ENCODE measurements at regions not wholly inside any gene's neighbourhood (a gene's known extent, or its start where the extent isn't known, plus 50 kb on each side); places are given as distances from the start of the nearest gene placed in this dataset.

DNA sequence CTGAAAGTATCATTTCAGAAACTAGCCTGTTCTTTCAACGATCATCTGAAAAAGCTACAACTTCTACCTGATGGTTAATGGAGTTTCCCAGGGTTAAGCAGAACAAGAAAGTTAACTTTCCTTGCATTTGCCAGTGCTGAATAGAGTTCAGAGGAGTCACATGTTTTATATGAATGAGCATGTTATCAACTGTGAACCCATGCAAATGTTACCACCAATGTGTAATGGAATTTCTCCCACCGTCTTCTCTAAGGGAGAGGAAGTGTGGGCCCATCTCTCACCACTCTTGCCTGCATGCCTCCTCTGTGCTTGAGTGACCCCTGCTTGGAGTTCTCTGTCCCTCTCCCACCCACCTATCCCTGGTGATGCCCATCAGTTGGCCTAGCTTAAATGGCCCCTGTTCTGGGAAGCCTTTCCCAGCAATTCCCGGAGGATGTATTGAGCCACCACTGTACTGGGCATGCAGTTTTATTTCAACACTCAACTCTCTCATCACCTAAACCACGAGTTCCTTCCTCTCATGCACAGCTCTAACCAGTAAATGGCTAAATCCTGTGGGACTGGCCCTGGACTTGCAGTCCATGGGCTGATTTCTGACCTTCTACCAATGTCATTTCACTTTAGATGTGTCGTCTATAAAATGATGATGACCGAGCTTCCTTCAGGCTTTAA lies 159.8 kb downstream of the RPAP3 start:
- Mint-ChIP-seq H3K4me1 (peaks cover 3% of the 10 kb centered on the region; the same call in 1 of the 2 replicates), H3K36me3 (no peaks in the 10 kb centered on the region), H3K27ac (no peak overlapping the region), H3K4me3 (no peak overlapping the region), H3K9me3 (no peaks in the 10 kb centered on the region), H3K27me3 (ENCODE audit: low read depth) (no peaks in the 10 kb centered on the region)
- no peak for DNase-seq (ENCODE audit: low spot score)
- ChIA-PET CTCF (interaction anchor here (0.8 to 3.4 kb wide), 8 partner anchors 22 to 140 kb away, joined by 3 to 34 read pairs (median 4); no protein-coding TSS in a partner anchor), POLR2A (no interaction called here)
- TF ChIP-seq SOX15 (CRISPR knock-in tag; IDR thresholded peaks at IDR 0.05) (no peak), IRF1 (CRISPR knock-in tag; IDR thresholded peaks at IDR 0.05) (no peak), ZNF219 (CRISPR knock-in tag; IDR thresholded peaks at IDR 0.05; ENCODE audit: borderline replicate concordance) (no peak), ZNF671 (CRISPR knock-in tag; IDR thresholded peaks at IDR 0.05) (no peak), FOXP4 (CRISPR knock-in tag; IDR thresholded peaks at IDR 0.05) (no peak)
- TF ChIP-seq, protein P1, sequence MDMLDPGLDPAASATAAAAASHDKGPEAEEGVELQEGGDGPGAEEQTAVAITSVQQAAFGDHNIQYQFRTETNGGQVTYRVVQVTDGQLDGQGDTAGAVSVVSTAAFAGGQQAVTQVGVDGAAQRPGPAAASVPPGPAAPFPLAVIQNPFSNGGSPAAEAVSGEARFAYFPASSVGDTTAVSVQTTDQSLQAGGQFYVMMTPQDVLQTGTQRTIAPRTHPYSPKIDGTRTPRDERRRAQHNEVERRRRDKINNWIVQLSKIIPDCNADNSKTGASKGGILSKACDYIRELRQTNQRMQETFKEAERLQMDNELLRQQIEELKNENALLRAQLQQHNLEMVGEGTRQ (CRISPR knock-in tag; IDR thresholded peaks at IDR 0.05) = no peak
- no peak for ATAC-seq

- H3K4me3 Mint-ChIP-seq = no peak overlapping the region
- no peaks in the 10 kb centered on the region for H3K4me1 Mint-ChIP-seq
- H3K27ac Mint-ChIP-seq = no peak overlapping the region
- TF ChIP-seq CREB1 (CRISPR knock-in tag; IDR thresholded peaks at IDR 0.05) = no peak
- TF ChIP-seq ETV6 (CRISPR knock-in tag; IDR thresholded peaks at IDR 0.05) = no peak
- no peak for TF ChIP-seq ZNF317 (CRISPR knock-in tag; IDR thresholded peaks at IDR 0.05; ENCODE audit: borderline replicate concordance, low read depth)
- TF ChIP-seq ZBTB21 (CRISPR knock-in tag; IDR thresholded peaks at IDR 0.05; ENCODE audit: borderline replicate concordance) = no peak
- TF ChIP-seq, protein P2, sequence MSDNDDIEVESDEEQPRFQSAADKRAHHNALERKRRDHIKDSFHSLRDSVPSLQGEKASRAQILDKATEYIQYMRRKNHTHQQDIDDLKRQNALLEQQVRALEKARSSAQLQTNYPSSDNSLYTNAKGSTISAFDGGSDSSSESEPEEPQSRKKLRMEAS (CRISPR knock-in tag; IDR thresholded peaks at IDR 0.05) = no peak
- DNase-seq (ENCODE audit: low spot score) = no peak
- ChIA-PET POLR2A (no interaction called here), CTCF (interaction anchor here (1.2 kb wide), 2 partner anchors 12 to 463 kb away, joined by 3 to 5 read pairs; no protein-coding TSS in a partner anchor)
- H3K9me3 Mint-ChIP-seq = peaks cover 16% of the 10 kb centered on the region
- ATAC-seq = no peak
- H3K36me3 Mint-ChIP-seq = no peaks in the 10 kb centered on the region
- H3K27me3 Mint-ChIP-seq (ENCODE audit: low read depth) = peaks cover 10% of the 10 kb centered on the region
Observed at GRCh38 chr12:47534695-47535094, 171.1 kb downstream of the RPAP3 start.

DNA sequence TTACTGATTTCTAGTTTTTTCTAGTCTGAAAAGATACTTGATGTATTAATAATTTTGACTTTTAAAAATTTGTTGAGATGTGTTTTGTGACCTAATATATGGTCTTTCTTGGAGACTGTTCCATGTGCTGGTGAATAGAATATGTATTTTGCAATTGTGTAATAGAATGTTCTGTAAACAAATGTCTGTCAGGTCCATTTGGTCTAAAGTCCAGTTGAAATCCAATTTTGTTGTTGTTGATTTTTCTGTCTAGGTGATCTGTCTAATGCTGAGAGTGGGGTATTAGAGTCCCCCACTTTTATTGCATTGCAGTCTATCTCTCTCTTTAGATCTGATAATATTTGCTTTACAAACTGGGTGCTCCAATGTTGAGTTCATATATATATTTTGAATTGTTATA lies 175.8 kb downstream of the RPAP3 start:
- ChIA-PET POLR2A (no interaction called here), CTCF (no interaction called here)
- DNase-seq (ENCODE audit: low spot score) (no peak), ATAC-seq (no peak)
- Mint-ChIP-seq H3K27ac (no peak overlapping the region), H3K9me3 (peaks cover 36% of the 10 kb centered on the region), H3K36me3 (no peaks in the 10 kb centered on the region), H3K27me3 (ENCODE audit: low read depth) (peaks cover 6% of the 10 kb centered on the region), H3K4me3 (no peak overlapping the region), H3K4me1 (no peaks in the 10 kb centered on the region)
- TF ChIP-seq, protein P3, sequence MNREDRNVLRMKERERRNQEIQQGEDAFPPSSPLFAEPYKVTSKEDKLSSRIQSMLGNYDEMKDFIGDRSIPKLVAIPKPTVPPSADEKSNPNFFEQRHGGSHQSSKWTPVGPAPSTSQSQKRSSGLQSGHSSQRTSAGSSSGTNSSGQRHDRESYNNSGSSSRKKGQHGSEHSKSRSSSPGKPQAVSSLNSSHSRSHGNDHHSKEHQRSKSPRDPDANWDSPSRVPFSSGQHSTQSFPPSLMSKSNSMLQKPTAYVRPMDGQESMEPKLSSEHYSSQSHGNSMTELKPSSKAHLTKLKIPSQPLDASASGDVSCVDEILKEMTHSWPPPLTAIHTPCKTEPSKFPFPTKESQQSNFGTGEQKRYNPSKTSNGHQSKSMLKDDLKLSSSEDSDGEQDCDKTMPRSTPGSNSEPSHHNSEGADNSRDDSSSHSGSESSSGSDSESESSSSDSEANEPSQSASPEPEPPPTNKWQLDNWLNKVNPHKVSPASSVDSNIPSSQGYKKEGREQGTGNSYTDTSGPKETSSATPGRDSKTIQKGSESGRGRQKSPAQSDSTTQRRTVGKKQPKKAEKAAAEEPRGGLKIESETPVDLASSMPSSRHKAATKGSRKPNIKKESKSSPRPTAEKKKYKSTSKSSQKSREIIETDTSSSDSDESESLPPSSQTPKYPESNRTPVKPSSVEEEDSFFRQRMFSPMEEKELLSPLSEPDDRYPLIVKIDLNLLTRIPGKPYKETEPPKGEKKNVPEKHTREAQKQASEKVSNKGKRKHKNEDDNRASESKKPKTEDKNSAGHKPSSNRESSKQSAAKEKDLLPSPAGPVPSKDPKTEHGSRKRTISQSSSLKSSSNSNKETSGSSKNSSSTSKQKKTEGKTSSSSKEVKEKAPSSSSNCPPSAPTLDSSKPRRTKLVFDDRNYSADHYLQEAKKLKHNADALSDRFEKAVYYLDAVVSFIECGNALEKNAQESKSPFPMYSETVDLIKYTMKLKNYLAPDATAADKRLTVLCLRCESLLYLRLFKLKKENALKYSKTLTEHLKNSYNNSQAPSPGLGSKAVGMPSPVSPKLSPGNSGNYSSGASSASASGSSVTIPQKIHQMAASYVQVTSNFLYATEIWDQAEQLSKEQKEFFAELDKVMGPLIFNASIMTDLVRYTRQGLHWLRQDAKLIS (CRISPR knock-in tag; IDR thresholded peaks at IDR 0.05; ENCODE audit: borderline replicate concordance) = no peak
- no peak for TF ChIP-seq MXD4 (CRISPR knock-in tag; IDR thresholded peaks at IDR 0.05; ENCODE audit: borderline replicate concordance)
- TF ChIP-seq ZNF532 (CRISPR knock-in tag; IDR thresholded peaks at IDR 0.05; ENCODE audit: borderline replicate concordance) = no peak
- TF ChIP-seq, protein P2 (CRISPR knock-in tag; IDR thresholded peaks at IDR 0.05) = no peak
- no peak for TF ChIP-seq ATF3 (CRISPR knock-in tag; conservative IDR thresholded peaks at IDR 0.05)

All from WTC11 (cell line).